GM21381 (cell line): ENCODE measurements at regions not wholly inside any gene's neighbourhood (a gene's known extent, or its start where the extent isn't known, plus 50 kb on each side); places are given as distances from the start of the nearest gene placed in this dataset.
"Not testable (repeated sequence)": the region's sequence is repeated elsewhere in the genome, so short reads cannot be mapped to it uniquely, and the experiment has no call there.

Experiments
- ATAC-seq: cut with Tn5 transposase; IDR thresholded peaks from one replicate; pipeline ENCODE4 v1.9.1; 2021; ENCODE audit warnings: mild to moderate bottlenecking, moderate library complexity; ENCODE audit not compliant: unreplicated experiment

- no peak for ATAC-seq
Measured at GRCh38 chr1:70553567-70553956, 142.5 kb downstream of the CTH start.

GRCh38 chr1:70554341-70554740 lies 143.3 kb downstream of the CTH start:
- no peak for ATAC-seq

- ATAC-seq, result no peak
Measured at GRCh38 chr1:70556541-70556940, 145.5 kb downstream of the CTH start.

- no peak for ATAC-seq
Measured at GRCh38 chr1:70567167-70567566, 156.1 kb downstream of the CTH start.

GRCh38 chr1:70571191-70571590 lies 160.1 kb downstream of the CTH start:
- ATAC-seq, result no peak

- no peak for ATAC-seq
Measured at GRCh38 chr1:70573317-70573843, 162.3 kb downstream of the CTH start.

- ATAC-seq, result no peak
Measured at GRCh38 chr1:70581661-70582060, 170.6 kb downstream of the CTH start.

- ATAC-seq, result peak; percentile 87
Measured at GRCh38 chr1:70583522-70583921, 172.5 kb downstream of the CTH start.

- no peak for ATAC-seq
Measured at GRCh38 chr1:70586046-70586445, 175.0 kb downstream of the CTH start.

- ATAC-seq, result no peak
Measured at GRCh38 chr1:70587872-70588366, 176.9 kb downstream of the CTH start.

GRCh38 chr1:70593551-70593950 lies 182.5 kb downstream of the CTH start:
- ATAC-seq, result not testable (repeated sequence)

GRCh38 chr1:70608815-70609214 lies 197.7 kb downstream of the CTH start:
- no peak for ATAC-seq

- ATAC-seq, result not testable (repeated sequence)
Measured at GRCh38 chr1:70610164-70610563, 199.1 kb downstream of the CTH start.

- no peak for ATAC-seq
Measured at GRCh38 chr1:70616946-70617345, 205.9 kb downstream of the CTH start.

GRCh38 chr1:70617728-70618127 lies 206.7 kb downstream of the CTH start:
- ATAC-seq, result no peak

- no peak for ATAC-seq
Measured at GRCh38 chr1:70627910-70628309, 216.8 kb downstream of the CTH start.

- no peak for ATAC-seq
Measured at GRCh38 chr1:70628973-70629372, 217.9 kb downstream of the CTH start.

GRCh38 chr1:70633004-70633403 lies 221.9 kb downstream of the CTH start:
- ATAC-seq, result no peak

- ATAC-seq, result no peak
Measured at GRCh38 chr1:70635868-70636267, 224.8 kb downstream of the CTH start.

GRCh38 chr1:70641868-70642267 lies 230.8 kb downstream of the CTH start:
- no peak for ATAC-seq

- no peak for ATAC-seq
Measured at GRCh38 chr1:70656361-70656760, 245.3 kb downstream of the CTH start.

- no peak for ATAC-seq
Measured at GRCh38 chr1:70659891-70660290, 248.8 kb downstream of the CTH start.

- no peak for ATAC-seq
Measured at GRCh38 chr1:70666381-70667140, 255.5 kb downstream of the CTH start.
